GM19239 (cell line): ENCODE measurements at regions not wholly inside any gene's neighbourhood (a gene's known extent, or its start where the extent isn't known, plus 50 kb on each side); places are given as distances from the start of the nearest gene placed in this dataset.

Source experiments
- DNase-seq: peaks from one replicate; pipeline ENCODE4 v3.0.0; 2011; ENCODE audit warnings: low spot score; ENCODE audit not compliant: insufficient read length
- FAIRE-seq: peaks from 2 replicates; lab custom pipeline; 2011; peaks lifted over from hg19 to GRCh38; lab: Jason Lieb, UNC

- FAIRE-seq (no peak), DNase-seq (no peak)
Measured at GRCh38 chr1:57966751-57967406, 543.0 kb upstream of the DAB1 start.

- DNase-seq (no peak), FAIRE-seq (no peak)
Measured at GRCh38 chr1:57966340-57966739, 542.5 kb upstream of the DAB1 start.

GRCh38 chr1:57963581-57963980, 539.7 kb upstream of the DAB1 start:
- no peak for DNase-seq
- no peak for FAIRE-seq

- FAIRE-seq, result no peak
Measured at GRCh38 chr1:57959531-57960241, 535.8 kb upstream of the DAB1 start.

GRCh38 chr1:57957576-57957975, 533.7 kb upstream of the DAB1 start:
- DNase-seq (no peak), FAIRE-seq (no peak)

More at GRCh38 chr1:57959531-57960241, 535.8 kb upstream of the DAB1 start:
- no peak for DNase-seq

- FAIRE-seq (no peak), DNase-seq (no peak)
Measured at GRCh38 chr1:57951390-57951789, 527.5 kb upstream of the DAB1 start.

- FAIRE-seq, result no peak
- DNase-seq, result no peak
Measured at GRCh38 chr1:57949168-57949567, 525.3 kb upstream of the DAB1 start.

- no peak for DNase-seq
- no peak for FAIRE-seq
Measured at GRCh38 chr1:57947471-57947870, 523.6 kb upstream of the DAB1 start.

- FAIRE-seq, result no peak
Measured at GRCh38 chr1:57945045-57945444, 521.2 kb upstream of the DAB1 start.

GRCh38 chr1:57943365-57943764, 519.5 kb upstream of the DAB1 start:
- no peak for DNase-seq
- no peak for FAIRE-seq

More at GRCh38 chr1:57945045-57945444, 521.2 kb upstream of the DAB1 start:
- DNase-seq, result no peak

- no peak for FAIRE-seq
- no peak for DNase-seq
Measured at GRCh38 chr1:57934745-57935144, 510.9 kb upstream of the DAB1 start.

GRCh38 chr1:57927003-57927402, 503.1 kb upstream of the DAB1 start:
- DNase-seq, result no peak
- FAIRE-seq, result no peak

- FAIRE-seq (no peak), DNase-seq (no peak)
Measured at GRCh38 chr1:57926025-57926552, 502.2 kb upstream of the DAB1 start.

- DNase-seq (no peak), FAIRE-seq (no peak)
Measured at GRCh38 chr1:57925226-57925625, 501.4 kb upstream of the DAB1 start.

GRCh38 chr1:57922130-57922529, 498.3 kb upstream of the DAB1 start:
- no peak for DNase-seq
- no peak for FAIRE-seq

GRCh38 chr1:57916041-57916440, 492.2 kb upstream of the DAB1 start:
- DNase-seq, result no peak

GRCh38 chr1:57911427-57911826, 487.6 kb upstream of the DAB1 start:
- no peak for FAIRE-seq
- DNase-seq, result no peak

More at GRCh38 chr1:57916041-57916440, 492.2 kb upstream of the DAB1 start:
- FAIRE-seq, result no peak

GRCh38 chr1:57910782-57911181, 486.9 kb upstream of the DAB1 start:
- FAIRE-seq, result no peak

GRCh38 chr1:57910305-57910704, 486.4 kb upstream of the DAB1 start:
- FAIRE-seq (no peak), DNase-seq (no peak)

More at GRCh38 chr1:57910782-57911181, 486.9 kb upstream of the DAB1 start:
- DNase-seq, result no peak

GRCh38 chr1:57908147-57908890, 484.5 kb upstream of the DAB1 start:
- no peak for DNase-seq
- no peak for FAIRE-seq
